MM.1S (cell line): ENCODE measurements at regions not wholly inside any gene's neighbourhood (a gene's known extent, or its start where the extent isn't known, plus 50 kb on each side); places are given as distances from the start of the nearest gene placed in this dataset.
"Not testable (repeated sequence)": the region's sequence is repeated elsewhere in the genome, so short reads cannot be mapped to it uniquely, and the experiment has no call there.

ENCODE experiments used
- DNase-seq: peaks from one replicate; pipeline ENCODE4 v3.0.0-alpha.2; 2015
- H2AFZ ChIP-seq: fragments of 300-600 bp; sonication (generic); 2 replicates; pipeline ENCODE4 v1.6.0; 2016; ENCODE audit warnings: antibody characterized with exemption, low read length
- H3F3A ChIP-seq: fragments of 300-600 bp; sonication (generic); 2 replicates; pipeline ENCODE4 v1.6.1; 2016; ENCODE audit warnings: mild to moderate bottlenecking, antibody characterized with exemption, low read length, moderate library complexity, mixed read lengths; ENCODE audit not compliant: insufficient read depth
- H3K27ac ChIP-seq: fragments of 300-600 bp; sonication (generic); 2 replicates; pipeline ENCODE4 v1.5.1; 2016; ENCODE audit warnings: mild to moderate bottlenecking, low read length
- H3K27me3 ChIP-seq: fragments of 300-600 bp; sonication (generic); replicated peaks from 2 replicates; pipeline ENCODE4 v1.6.0; 2016; ENCODE audit warnings: low read length; ENCODE audit not compliant: insufficient read depth
- H3K36me3 ChIP-seq: fragments of 300-600 bp; sonication (generic); replicated peaks from 2 replicates; pipeline ENCODE4 v1.6.1; 2016; ENCODE audit warnings: mild to moderate bottlenecking, low read length, mixed read lengths; ENCODE audit not compliant: insufficient read depth
- H3K4me1 ChIP-seq: fragments of 300-600 bp; sonication (generic); 2 replicates; pipeline ENCODE4 v1.6.1; 2016; ENCODE audit warnings: low read length, mixed read lengths
- H3K4me2 ChIP-seq: fragments of 300-600 bp; sonication (generic); 2 replicates; pipeline ENCODE4 v1.6.0; 2016; ENCODE audit warnings: low read depth, low read length
- H3K4me3 ChIP-seq: fragments of 300-600 bp; sonication (generic); 2 replicates; pipeline ENCODE4 v1.5.1; 2016; ENCODE audit warnings: low read length, mixed read lengths
- H3K79me2 ChIP-seq: fragments of 300-600 bp; sonication (generic); 2 replicates; pipeline ENCODE4 v1.6.1; 2016; ENCODE audit warnings: mixed run types, low read length, mixed read lengths
- H3K9ac ChIP-seq: fragments of 300-600 bp; sonication (generic); 2 replicates; pipeline ENCODE4 v1.6.1; 2016; ENCODE audit warnings: low read length, mixed read lengths
- H3K9me2 ChIP-seq: fragments of 300-600 bp; sonication (generic); replicated peaks from 2 replicates; pipeline ENCODE4 v1.6.1; 2016; ENCODE audit warnings: mild to moderate bottlenecking, low read length, mixed read lengths; ENCODE audit not compliant: insufficient read depth
- H3K9me3 ChIP-seq: fragments of 300-600 bp; sonication (generic); replicated peaks from 2 replicates; pipeline ENCODE4 v1.6.1; 2016; ENCODE audit warnings: mild to moderate bottlenecking, low read length, mixed read lengths; ENCODE audit not compliant: insufficient read depth
- H4K20me1 ChIP-seq: fragments of 300-600 bp; sonication (generic); 2 replicates; pipeline ENCODE4 v1.6.1; 2016; ENCODE audit warnings: mild to moderate bottlenecking, low read length, moderate library complexity, mixed read lengths; ENCODE audit not compliant: insufficient read depth
- CTCF ChIP-seq: fragments of 300-600 bp; sonication (generic); IDR thresholded peaks from 2 replicates; pipeline ENCODE4 v1.5.1; 2016; ENCODE audit warnings: antibody characterized with exemption, low read length, mixed read lengths
- EZH2 ChIP-seq: fragments of 300-600 bp; sonication (generic); optimal IDR thresholded peaks from 2 replicates; pipeline ENCODE3; 2017; ENCODE audit warnings: low read depth, mild to moderate bottlenecking, antibody characterized with exemption, low read length, mixed read lengths
- EZH2phosphoT487 ChIP-seq: fragments of 300-600 bp; sonication (generic); IDR thresholded peaks from 2 replicates; pipeline ENCODE4 v1.6.1; 2018; ENCODE audit warnings: antibody characterized with exemption, low read length

- H3K9me2 ChIP-seq = no peaks in the 10 kb centered on the region
- TF ChIP-seq CTCF (no peak), EZH2 (no peak), EZH2phosphoT487 (no peak)
- H3K4me1 ChIP-seq = no peaks in the 10 kb centered on the region
- no peak overlapping the region for H2AFZ ChIP-seq
- DNase-seq = no peak
- no peaks in the 10 kb centered on the region for H3K79me2 ChIP-seq
- H3F3A ChIP-seq = no peaks in the 10 kb centered on the region
- H3K27ac ChIP-seq = no peak overlapping the region
- no peaks in the 10 kb centered on the region for H3K27me3 ChIP-seq
- no peaks in the 10 kb centered on the region for H3K9me3 ChIP-seq
- no peak overlapping the region for H3K4me3 ChIP-seq
- no peak overlapping the region for H3K4me2 ChIP-seq
- no peaks in the 10 kb centered on the region for H4K20me1 ChIP-seq
- H3K36me3 ChIP-seq = no peaks in the 10 kb centered on the region
- no peak overlapping the region for H3K9ac ChIP-seq
These were observed 1036.4 kb upstream of the FOXG1 start for GRCh38 chr14:27730204-27730603.

GRCh38 chr14:27739657-27740156, 1026.9 kb upstream of the FOXG1 start:
- H3K9me2 ChIP-seq = no peaks in the 10 kb centered on the region
- no peaks in the 10 kb centered on the region for H3K9me3 ChIP-seq
- no peak overlapping the region for H3K4me3 ChIP-seq
- H3K4me2 ChIP-seq = no peak overlapping the region
- no peak overlapping the region for H3K27ac ChIP-seq
- DNase-seq = no peak
- H3K36me3 ChIP-seq = no peaks in the 10 kb centered on the region
- no peaks in the 10 kb centered on the region for H3K79me2 ChIP-seq
- H4K20me1 ChIP-seq = no peaks in the 10 kb centered on the region
- no peaks in the 10 kb centered on the region for H3K4me1 ChIP-seq
- no peaks in the 10 kb centered on the region for H3K27me3 ChIP-seq
- TF ChIP-seq EZH2phosphoT487 (no peak), EZH2 (no peak), CTCF (no peak)
- no peak overlapping the region for H2AFZ ChIP-seq
- no peak overlapping the region for H3K9ac ChIP-seq
- no peaks in the 10 kb centered on the region for H3F3A ChIP-seq

GRCh38 chr14:27750114-27750513, 1016.5 kb upstream of the FOXG1 start:
- Histone ChIP-seq H3K4me2 (no peak overlapping the region), H4K20me1 (no peaks in the 10 kb centered on the region), H3K79me2 (no peaks in the 10 kb centered on the region), H2AFZ (no peak overlapping the region), H3K9me2 (no peaks in the 10 kb centered on the region), H3K27me3 (no peaks in the 10 kb centered on the region), H3K9me3 (no peaks in the 10 kb centered on the region), H3K4me1 (no peaks in the 10 kb centered on the region), H3K27ac (no peak overlapping the region), H3K9ac (no peak overlapping the region), H3K36me3 (no peaks in the 10 kb centered on the region), H3F3A (no peaks in the 10 kb centered on the region), H3K4me3 (no peak overlapping the region)
- TF ChIP-seq EZH2 = no peak
- TF ChIP-seq CTCF = no peak
- no peak for TF ChIP-seq EZH2phosphoT487
- no peak for DNase-seq

GRCh38 chr14:27757642-27758041, 1008.9 kb upstream of the FOXG1 start:
- H3K9me3 ChIP-seq, H3K4me2 ChIP-seq, H3K9me2 ChIP-seq, H4K20me1 ChIP-seq, H3K4me3 ChIP-seq, H3F3A ChIP-seq, H3K4me1 ChIP-seq, H3K79me2 ChIP-seq, H3K27me3 ChIP-seq, H2AFZ ChIP-seq, DNase-seq, H3K9ac ChIP-seq, H3K36me3 ChIP-seq, H3K27ac ChIP-seq: not testable (repeated sequence)

- H3K9me3 ChIP-seq = not testable (repeated sequence)
These were observed 1006.2 kb upstream of the FOXG1 start for GRCh38 chr14:27760367-27760766.

More at GRCh38 chr14:27760367-27760766, 1006.2 kb upstream of the FOXG1 start:
- not testable (repeated sequence) for H3K27ac ChIP-seq, H3K36me3 ChIP-seq, H3K4me1 ChIP-seq, DNase-seq, H3K4me3 ChIP-seq, H3F3A ChIP-seq, H3K9me2 ChIP-seq, H2AFZ ChIP-seq, H3K9ac ChIP-seq, H3K79me2 ChIP-seq, H4K20me1 ChIP-seq, H3K4me2 ChIP-seq, H3K27me3 ChIP-seq
